Right lobe of liver (tissue), 6 donors: ENCODE measurements at regions not wholly inside any gene's neighbourhood (a gene's known extent, or its start where the extent isn't known, plus 50 kb on each side); places are given as distances from the start of the nearest gene placed in this dataset.

Source experiments
- ATAC-seq, 4 donors: fragments of 200-7000 bp; cut with Tn5 transposase; one replicate each; pipeline ENCODE4 v1.9.1; 2020; ENCODE audit warnings: mild to moderate bottlenecking in 4 of 4, moderate library complexity in 4 of 4
- DNase-seq, 3 donors: peaks; one replicate each; pipeline ENCODE4 v3.0.0-alpha.2; 2020
- H3K27ac ChIP-seq, 3 donors: fragments of 200-600 bp; one replicate each; pipeline ENCODE4 v1.8.0; 2022
- H3K27me3 ChIP-seq, 2 donors: fragments of 200-600 bp; one replicate each; pipeline ENCODE4 v1.8.0; 2022
- H3K36me3 ChIP-seq, 4 donors: fragments of 200-600 bp; sonication (generic) in 1 of 4; one replicate each; pipeline versions ENCODE4 v1.5.1 to v1.8.0; 2017 to 2022; ENCODE audit warnings: control low read depth in 1 of 4
- H3K4me1 ChIP-seq, 4 donors: fragments of 200-600 bp; sonication (generic) in 1 of 4; one replicate each; pipeline versions ENCODE4 v1.5.1 to v1.8.0; 2017 to 2022; ENCODE audit warnings: control low read depth in 1 of 4
- H3K4me3 ChIP-seq, 3 donors: fragments of 200-600 bp; one replicate each; pipeline ENCODE4 v1.8.0; 2022
- H3K9me3 ChIP-seq, 4 donors: fragments of 200-600 bp; sonication (generic) in 1 of 4; one replicate each; pipeline versions ENCODE4 v1.5.1 to v1.8.0; 2017 to 2022; ENCODE audit warnings: control low read depth in 1 of 4
- CTCF ChIP-seq, 4 donors: fragments of 200-600 bp in 3 of 4; fragments of 450-650 bp in 1 of 4; IDR thresholded peaks; one replicate each; pipeline versions ENCODE4 v1.5.1 to v1.8.0; 2016 to 2022; ENCODE audit warnings: antibody characterized with exemption in 4 of 4, mild to moderate bottlenecking in 2 of 4
- POLR2A ChIP-seq: fragments of 450-650 bp; IDR thresholded peaks from one replicate; pipeline ENCODE4 v1.6.1; 2017; ENCODE audit warnings: antibody characterized with exemption, mild to moderate bottlenecking
- WGBS: methylation state at CpG from one replicate; pipeline ENCODE4 v1.1.6; 2018; ENCODE audit warnings: low coverage, low lambda C conversion rate; ENCODE audit not compliant: insufficient coverage; ENCODE audit errors: missing lambda C conversion rate; 5-methylcytosine and 5-hydroxymethylcytosine counted together
- intact Hi-C, 2 donors: fragments of 100-400 bp; cut with DNase I; formaldehyde crosslinking; loops; one replicate each; pipeline versions ENCODE4 v1.11.2 to v1.14.1; 2022
- donor health status: DM: no; HTN: yes; CAD: no.
- donor health status: DM: no; HTN: no; CAD: no.
- donor health status: DM: no; HTN: no; CAD: no.
- donor health status: DM: no; HTN: yes; CAD: no.
- donor health status: DM: no; HTN: yes; CAD: no.

GRCh38 chr19:32199501-32200040 lies 145.8 kb upstream of the ZNF507 start:
- DNase-seq = no peak
- intact Hi-C loops = no loop called here
- no peak for ATAC-seq

DNA sequence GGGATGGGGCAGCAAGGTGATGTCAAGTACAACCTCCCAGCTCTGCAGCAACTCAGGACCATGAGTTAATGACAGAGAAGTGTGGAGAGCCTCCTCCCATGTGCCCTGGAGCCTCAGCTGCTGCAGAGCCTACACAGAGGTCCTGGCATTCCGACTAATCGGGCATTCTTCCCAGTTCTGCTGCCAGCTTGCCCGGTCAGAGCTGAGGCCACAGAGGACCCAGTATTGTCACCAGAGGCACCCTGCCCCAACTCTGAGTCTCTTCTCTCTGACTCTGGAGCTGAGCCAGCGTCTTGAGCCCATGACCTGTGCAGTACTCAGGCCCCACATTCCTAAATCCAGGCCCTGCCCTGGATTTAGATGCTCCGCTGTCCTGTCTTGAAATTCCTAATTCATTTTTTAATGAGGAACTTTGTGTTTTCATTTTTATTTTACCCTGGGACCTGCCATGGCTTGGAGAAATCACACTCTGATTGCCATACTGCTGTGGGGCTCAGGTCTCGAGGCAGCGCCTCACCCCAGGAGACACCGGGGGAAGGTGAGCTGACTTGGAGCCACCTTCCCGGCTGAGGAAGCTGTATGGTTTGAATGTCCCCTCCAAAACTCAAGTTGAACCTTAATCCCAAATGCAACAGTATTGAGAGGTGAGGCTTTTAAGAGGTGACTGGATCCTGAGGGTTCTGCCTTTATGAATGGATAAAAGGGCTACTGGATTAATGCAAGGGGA lies 144.9 kb upstream of the ZNF507 start:
- Histone ChIP-seq H3K27me3 (no peaks in the 10 kb centered on the region), H3K27ac (no peak overlapping the region), H3K36me3 (no peaks in the 10 kb centered on the region), H3K4me3 (no peak overlapping the region), H3K9me3 (no peaks in the 10 kb centered on the region), H3K4me1 (no peaks in the 10 kb centered on the region)
- intact Hi-C loops = no loop called here
- DNase-seq (no peak), ATAC-seq (no peak)
- WGBS = 80% methylated on average over 4 of the region's 9 CpGs
- TF ChIP-seq CTCF (IDR thresholded peaks at IDR 0.05) = no peak
- no peak for TF ChIP-seq POLR2A

More at GRCh38 chr19:32199501-32200040, 145.8 kb upstream of the ZNF507 start:
- Histone ChIP-seq H3K9me3 (no peaks in the 10 kb centered on the region), H3K27ac (no peak overlapping the region), H3K4me1 (no peaks in the 10 kb centered on the region), H3K27me3 (no peaks in the 10 kb centered on the region), H3K36me3 (no peaks in the 10 kb centered on the region), H3K4me3 (no peak overlapping the region)
- WGBS = 47% methylated on average over 5 of the region's 10 CpGs
- TF ChIP-seq CTCF (IDR thresholded peaks at IDR 0.05) (no peak), POLR2A (no peak)

DNA sequence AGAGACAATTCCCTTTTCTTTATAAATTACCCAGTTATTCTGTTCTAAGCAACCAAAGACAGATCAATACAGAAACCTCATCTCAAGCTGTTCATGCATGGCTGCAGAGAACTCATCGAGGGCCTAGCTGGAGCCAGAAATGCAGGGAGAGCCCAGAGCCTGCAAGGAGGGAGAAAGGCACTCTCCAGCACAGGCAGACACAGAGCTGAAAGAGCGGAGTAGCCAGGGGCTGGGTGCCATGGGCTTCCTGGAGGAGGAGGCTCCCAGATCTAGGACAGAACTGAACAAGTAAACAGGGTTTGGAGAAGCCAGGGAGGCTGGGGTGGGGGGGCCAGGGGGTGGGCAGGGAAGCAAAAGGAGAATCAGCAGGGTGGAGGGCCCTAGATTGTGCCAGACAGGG lies 144.2 kb upstream of the ZNF507 start:
- TF ChIP-seq CTCF (IDR thresholded peaks at IDR 0.05) (no peak), POLR2A (no peak)
- DNase-seq (no peak), ATAC-seq (no peak)
- intact Hi-C loops = no loop called here
- Histone ChIP-seq H3K9me3 (no peaks in the 10 kb centered on the region), H3K4me1 (no peaks in the 10 kb centered on the region), H3K36me3 (no peaks in the 10 kb centered on the region), H3K27ac (no peak overlapping the region), H3K27me3 (no peaks in the 10 kb centered on the region), H3K4me3 (no peak overlapping the region)
- WGBS = 59% methylated on average over 2 of the region's 2 CpGs

DNA sequence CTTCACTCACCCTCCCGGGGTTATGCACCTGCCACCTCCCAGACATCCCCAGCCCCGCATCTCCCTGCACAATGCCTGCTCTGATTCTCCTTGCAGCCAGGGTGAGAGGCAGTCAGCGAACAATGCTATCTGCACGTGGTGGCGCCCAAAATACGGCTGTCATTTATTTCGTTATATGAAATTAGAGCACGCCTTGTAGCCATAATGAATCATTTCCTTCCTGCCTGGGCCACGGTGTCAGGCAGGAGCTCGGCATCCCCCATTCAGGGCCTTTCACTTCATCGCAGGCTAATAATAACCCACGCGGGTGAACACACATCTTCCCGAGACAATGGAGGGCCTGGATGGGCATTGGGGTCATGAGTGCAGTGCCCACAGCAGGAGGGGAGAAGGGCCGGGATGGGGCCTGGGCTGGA lies 143.8 kb upstream of the ZNF507 start:
- Histone ChIP-seq H3K4me1 (no peaks in the 10 kb centered on the region), H3K27ac (no peak overlapping the region), H3K4me3 (no peak overlapping the region), H3K36me3 (no peaks in the 10 kb centered on the region), H3K27me3 (no peaks in the 10 kb centered on the region), H3K9me3 (no peaks in the 10 kb centered on the region)
- intact Hi-C loops = no loop called here
- DNase-seq (peak in 1 of 3 donors; percentile 22), ATAC-seq (peak in 3 of 4 donors; percentile 13 to 68 (median 58))
- TF ChIP-seq CTCF (IDR thresholded peaks at IDR 0.05) = no peak
- TF ChIP-seq POLR2A = no peak
- 14% methylated on average over 6 of the region's 15 CpGs for WGBS
